ENCODE measurements at regions not wholly inside any gene's neighbourhood (a gene's known extent, or its start where the extent isn't known, plus 50 kb on each side); places are given as distances from the start of the nearest gene placed in this dataset.
A peak's percentile ranks its signal among the peaks of the same experiment; 100 is the strongest.

DNA sequence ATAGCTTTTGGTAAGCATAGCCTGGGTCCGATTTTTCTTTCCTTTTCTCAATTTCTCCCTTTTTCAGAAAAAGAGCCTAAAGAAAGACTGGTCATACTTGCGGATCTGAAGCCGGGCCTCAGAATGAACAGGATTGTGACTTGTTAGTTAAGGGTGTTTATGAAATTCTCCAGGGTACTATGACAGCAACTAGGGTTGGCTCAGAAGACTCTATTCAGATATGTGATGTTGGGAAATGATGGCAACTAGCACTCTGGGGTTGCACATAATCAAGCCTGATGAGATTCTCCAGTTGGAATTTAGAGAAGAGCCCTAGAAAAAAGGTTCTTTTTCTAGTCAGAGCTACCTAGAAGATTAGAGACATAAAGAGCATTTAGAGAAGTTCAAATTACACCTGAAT, 352.4 kb upstream of the POM121L12 start:
- Histone ChIP-seq H3K4me1 (no peaks in the 10 kb centered on the region), H3K36me3 (ENCODE audit: low read depth, missing control alignments) (no peaks in the 10 kb centered on the region), H3K27me3 (no peaks in the 10 kb centered on the region), H3K4me3 (no peak overlapping the region), H3K9me3 (no peaks in the 10 kb centered on the region), H3K27ac (no peak overlapping the region)
- TF ChIP-seq, protein P1, sequence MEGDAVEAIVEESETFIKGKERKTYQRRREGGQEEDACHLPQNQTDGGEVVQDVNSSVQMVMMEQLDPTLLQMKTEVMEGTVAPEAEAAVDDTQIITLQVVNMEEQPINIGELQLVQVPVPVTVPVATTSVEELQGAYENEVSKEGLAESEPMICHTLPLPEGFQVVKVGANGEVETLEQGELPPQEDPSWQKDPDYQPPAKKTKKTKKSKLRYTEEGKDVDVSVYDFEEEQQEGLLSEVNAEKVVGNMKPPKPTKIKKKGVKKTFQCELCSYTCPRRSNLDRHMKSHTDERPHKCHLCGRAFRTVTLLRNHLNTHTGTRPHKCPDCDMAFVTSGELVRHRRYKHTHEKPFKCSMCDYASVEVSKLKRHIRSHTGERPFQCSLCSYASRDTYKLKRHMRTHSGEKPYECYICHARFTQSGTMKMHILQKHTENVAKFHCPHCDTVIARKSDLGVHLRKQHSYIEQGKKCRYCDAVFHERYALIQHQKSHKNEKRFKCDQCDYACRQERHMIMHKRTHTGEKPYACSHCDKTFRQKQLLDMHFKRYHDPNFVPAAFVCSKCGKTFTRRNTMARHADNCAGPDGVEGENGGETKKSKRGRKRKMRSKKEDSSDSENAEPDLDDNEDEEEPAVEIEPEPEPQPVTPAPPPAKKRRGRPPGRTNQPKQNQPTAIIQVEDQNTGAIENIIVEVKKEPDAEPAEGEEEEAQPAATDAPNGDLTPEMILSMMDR (IDR thresholded peaks at IDR 0.05): no peak
- no peak for TF ChIP-seq POLR2A (IDR thresholded peaks at IDR 0.05)
- DNase-seq: no peak
- intact Hi-C loops (cut with DNase I; ENCODE audit: low total_unique reads): no loop called here
- WGBS, 2 donors: 76 to 95% methylated on average over 3 of the region's 3 CpGs

DNA sequence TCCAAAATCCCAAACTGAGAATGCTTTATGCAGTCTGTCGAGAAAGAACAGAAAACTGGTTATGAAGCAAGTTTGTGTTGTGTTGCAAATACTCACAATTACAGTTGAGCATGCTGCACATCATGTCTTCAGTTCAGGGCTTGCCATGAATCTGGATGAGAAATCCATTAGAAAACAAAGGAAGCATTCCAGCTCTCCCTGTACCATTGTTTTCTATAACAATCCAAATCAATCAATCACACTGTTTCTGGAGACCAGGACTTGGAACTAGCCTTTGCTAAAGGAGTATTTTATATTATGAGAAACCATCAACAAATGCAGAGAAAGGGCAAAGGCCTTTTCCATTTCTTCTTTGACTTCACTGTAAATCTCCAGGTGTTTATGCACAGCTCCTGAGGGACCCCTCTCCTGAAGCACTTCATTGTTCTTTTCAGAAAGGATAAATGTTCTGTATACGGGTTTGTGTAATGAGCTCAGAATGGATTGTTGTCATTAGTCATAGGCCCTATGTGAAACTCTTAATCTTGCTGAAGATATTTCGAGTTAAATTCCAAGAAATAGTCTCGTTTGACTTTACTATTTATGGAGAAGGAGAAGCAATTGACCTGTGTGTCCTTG, 364.7 kb upstream of the POM121L12 start:
- Histone ChIP-seq H3K4me3 (no peak overlapping the region), H3K4me1 (no peaks in the 10 kb centered on the region), H3K27ac (no peak overlapping the region), H3K9me3 (no peaks in the 10 kb centered on the region), H3K27me3 (no peaks in the 10 kb centered on the region), H3K36me3 (ENCODE audit: low read depth, missing control alignments) (no peaks in the 10 kb centered on the region)
- TF ChIP-seq POLR2A (IDR thresholded peaks at IDR 0.05): no peak
- TF ChIP-seq, protein P1 (IDR thresholded peaks at IDR 0.05): no peak
- WGBS, 2 donors: 64 to 65% methylated on average over 4 of the region's 4 CpGs
- no peak for DNase-seq
- intact Hi-C loops (cut with DNase I; ENCODE audit: low total_unique reads): no loop called here

DNA sequence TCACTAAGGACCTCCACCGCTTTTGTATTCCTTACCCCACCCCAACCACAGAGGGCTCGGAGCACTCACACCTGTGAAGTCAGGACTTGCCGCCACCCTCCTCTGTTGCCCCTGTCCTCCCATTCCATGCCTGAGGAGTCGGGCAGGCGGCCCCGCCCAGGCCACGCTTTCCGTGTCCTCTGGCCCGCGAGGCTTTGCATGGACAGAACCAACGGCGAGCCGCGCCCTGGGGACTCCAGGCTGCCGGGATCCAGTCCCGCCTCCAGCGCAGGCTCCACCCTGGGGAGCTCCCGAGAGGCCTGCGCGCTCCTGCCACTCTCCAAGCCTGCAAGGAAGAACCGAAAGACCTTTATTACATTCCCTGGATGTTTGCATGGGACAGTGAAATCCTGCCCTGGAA, 366.4 kb upstream of the POM121L12 start:
- H3K27ac ChIP-seq: no peak overlapping the region
- WGBS, 2 donors: 73 to 79% methylated on average over 4 to 21 of the region's 21 CpGs
- no peaks in the 10 kb centered on the region for H3K9me3 ChIP-seq
- no peak for DNase-seq
- no peak for TF ChIP-seq POLR2A (IDR thresholded peaks at IDR 0.05)
- TF ChIP-seq, protein P1 (IDR thresholded peaks at IDR 0.05): no peak
- no peaks in the 10 kb centered on the region for H3K4me1 ChIP-seq
- H3K27me3 ChIP-seq: no peaks in the 10 kb centered on the region
- H3K36me3 ChIP-seq (ENCODE audit: low read depth, missing control alignments): no peaks in the 10 kb centered on the region
- intact Hi-C loops (cut with DNase I; ENCODE audit: low total_unique reads): no loop called here
- H3K4me3 ChIP-seq: peak overlapping the region in 1 of 2 donors; percentile 23

DNA sequence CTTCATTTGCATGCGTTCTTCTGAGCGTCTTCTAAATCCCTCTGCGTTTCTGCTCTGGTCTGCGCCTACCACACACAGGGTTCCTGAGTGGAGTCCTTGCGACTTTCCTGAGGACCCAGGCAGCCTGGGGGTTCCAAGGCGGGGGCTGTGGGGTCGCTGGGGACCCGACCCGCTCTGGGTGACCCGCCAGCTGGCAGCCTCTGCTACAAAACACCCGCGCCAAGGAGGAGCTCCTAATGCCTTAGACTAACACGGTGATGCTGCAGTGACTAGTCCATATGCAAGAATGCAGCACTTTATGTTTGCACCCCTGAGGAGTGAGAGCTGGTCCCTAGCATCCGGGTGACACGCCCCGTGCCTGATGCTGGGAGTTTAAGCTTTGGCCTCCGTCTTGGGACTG, 367.0 kb upstream of the POM121L12 start:
- Histone ChIP-seq H3K4me1 (no peaks in the 10 kb centered on the region), H3K36me3 (ENCODE audit: low read depth, missing control alignments) (no peaks in the 10 kb centered on the region), H3K27ac (no peak overlapping the region), H3K9me3 (no peaks in the 10 kb centered on the region), H3K4me3 (peak overlapping the region in 1 of 2 donors; percentile 23), H3K27me3 (no peaks in the 10 kb centered on the region)
- intact Hi-C loops (cut with DNase I; ENCODE audit: low total_unique reads): no loop called here
- DNase-seq: no peak
- no peak for TF ChIP-seq POLR2A (IDR thresholded peaks at IDR 0.05)
- TF ChIP-seq, protein P1 (IDR thresholded peaks at IDR 0.05): no peak
- 56 to 65% methylated on average over 6 to 17 of the region's 17 CpGs for WGBS, 2 donors

DNA sequence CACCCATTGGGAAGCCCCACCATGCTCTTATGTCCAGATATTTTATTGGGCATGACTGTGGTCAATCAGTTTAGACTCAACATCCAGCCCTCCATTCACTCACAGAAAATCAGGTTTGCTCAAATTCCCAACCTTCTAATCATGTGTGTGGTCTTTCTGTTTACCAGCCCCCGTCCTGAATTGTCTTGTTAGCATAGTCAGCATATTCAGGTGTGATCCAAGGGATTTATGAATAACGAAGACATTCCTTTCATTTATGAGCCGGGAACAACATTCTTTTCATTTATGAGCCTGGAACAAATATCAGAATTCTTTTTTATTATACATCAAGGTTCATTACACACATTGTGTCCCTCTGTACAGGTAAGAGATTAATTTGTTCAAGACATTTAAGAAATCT, 376.3 kb upstream of the POM121L12 start:
- 86 to 91% methylated on average over 3 of the region's 3 CpGs for WGBS, 2 donors
- Histone ChIP-seq H3K4me3 (no peak overlapping the region), H3K36me3 (ENCODE audit: low read depth, missing control alignments) (no peaks in the 10 kb centered on the region), H3K4me1 (no peaks in the 10 kb centered on the region), H3K27ac (no peak overlapping the region), H3K27me3 (no peaks in the 10 kb centered on the region), H3K9me3 (no peaks in the 10 kb centered on the region)
- intact Hi-C loops (cut with DNase I; ENCODE audit: low total_unique reads): no loop called here
- no peak for TF ChIP-seq POLR2A (IDR thresholded peaks at IDR 0.05)
- DNase-seq: no peak

Data from testis (tissue), 2 donors.